SU-DHL-6 (cell line): ENCODE measurements at regions not wholly inside any gene's neighbourhood (a gene's known extent, or its start where the extent isn't known, plus 50 kb on each side); places are given as distances from the start of the nearest gene placed in this dataset.

Source experiments
- EZH2phosphoT487 ChIP-seq: fragments of 200-600 bp; sonication (generic), shearing (Covaris generic); conservative IDR thresholded peaks from 2 replicates; pipeline ENCODE4 v1.6.1; 2018; ENCODE audit warnings: mild to moderate bottlenecking, antibody characterized with exemption, low read length, moderate library complexity, mixed read lengths
- TF ChIP-seq, protein P1 (sequence below): fragments of 200-600 bp; sonication (generic); IDR thresholded peaks from one replicate; pipeline ENCODE4 v1.5.1; 2017; ENCODE audit warnings: antibody characterized with exemption, mild to moderate bottlenecking, low read length, moderate library complexity; ENCODE audit not compliant: insufficient read depth, poor library complexity, severe bottlenecking

DNA sequence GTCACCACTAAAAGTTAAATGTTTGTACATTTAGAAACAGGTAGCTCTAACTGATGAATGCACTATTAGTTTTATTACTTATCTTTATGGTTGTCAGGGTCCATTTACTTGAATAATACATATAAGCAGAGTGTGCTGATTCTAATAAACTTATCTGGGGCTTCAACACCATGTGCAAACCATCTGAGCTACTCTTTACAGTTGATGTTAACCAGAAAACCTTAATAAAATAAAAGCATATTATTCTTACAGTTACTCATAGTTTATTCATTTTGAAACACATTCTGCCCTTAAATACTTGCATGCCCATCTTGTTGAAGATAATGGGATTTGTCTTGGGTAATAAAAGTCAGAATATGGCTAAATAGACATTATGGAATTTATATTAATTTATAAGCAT is 1042.2 kb downstream of the EPHA7 start:
- TF ChIP-seq, protein P1, sequence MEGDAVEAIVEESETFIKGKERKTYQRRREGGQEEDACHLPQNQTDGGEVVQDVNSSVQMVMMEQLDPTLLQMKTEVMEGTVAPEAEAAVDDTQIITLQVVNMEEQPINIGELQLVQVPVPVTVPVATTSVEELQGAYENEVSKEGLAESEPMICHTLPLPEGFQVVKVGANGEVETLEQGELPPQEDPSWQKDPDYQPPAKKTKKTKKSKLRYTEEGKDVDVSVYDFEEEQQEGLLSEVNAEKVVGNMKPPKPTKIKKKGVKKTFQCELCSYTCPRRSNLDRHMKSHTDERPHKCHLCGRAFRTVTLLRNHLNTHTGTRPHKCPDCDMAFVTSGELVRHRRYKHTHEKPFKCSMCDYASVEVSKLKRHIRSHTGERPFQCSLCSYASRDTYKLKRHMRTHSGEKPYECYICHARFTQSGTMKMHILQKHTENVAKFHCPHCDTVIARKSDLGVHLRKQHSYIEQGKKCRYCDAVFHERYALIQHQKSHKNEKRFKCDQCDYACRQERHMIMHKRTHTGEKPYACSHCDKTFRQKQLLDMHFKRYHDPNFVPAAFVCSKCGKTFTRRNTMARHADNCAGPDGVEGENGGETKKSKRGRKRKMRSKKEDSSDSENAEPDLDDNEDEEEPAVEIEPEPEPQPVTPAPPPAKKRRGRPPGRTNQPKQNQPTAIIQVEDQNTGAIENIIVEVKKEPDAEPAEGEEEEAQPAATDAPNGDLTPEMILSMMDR, result no peak
- TF ChIP-seq EZH2phosphoT487, result no peak
